ENCODE measurements at regions not wholly inside any gene's neighbourhood (a gene's known extent, or its start where the extent isn't known, plus 50 kb on each side); places are given as distances from the start of the nearest gene placed in this dataset.

DNA sequence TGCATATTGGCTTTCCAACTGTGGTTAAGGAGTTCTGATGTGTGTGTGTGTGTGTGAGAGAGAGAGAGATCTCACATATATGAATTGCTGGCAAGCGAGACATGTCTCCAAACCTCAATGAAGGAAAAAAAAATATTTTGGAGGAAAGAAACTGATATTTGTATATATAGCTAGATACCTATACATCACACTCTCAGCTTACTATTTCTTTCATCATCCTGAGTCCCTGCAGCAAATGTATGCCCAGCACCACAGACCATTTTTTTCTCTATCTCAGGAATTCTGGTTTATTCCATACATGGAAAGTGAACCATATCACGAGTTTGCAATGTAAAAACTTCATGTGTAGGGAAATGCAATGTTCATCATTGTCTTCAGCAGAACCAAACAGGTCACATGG lies 68.9 kb downstream of the MTERF1 start:
- TF ChIP-seq MXD4 (CRISPR knock-in tag; IDR thresholded peaks at IDR 0.05; ENCODE audit: borderline replicate concordance) (no peak), TEAD4 (CRISPR knock-in tag; IDR thresholded peaks at IDR 0.05) (no peak), TCF7 (CRISPR knock-in tag; IDR thresholded peaks at IDR 0.05; ENCODE audit: low read depth) (no peak), USF2 (CRISPR knock-in tag; IDR thresholded peaks at IDR 0.05) (no peak), CTCF (IDR thresholded peaks at IDR 0.05) (no peak), CBFB (CRISPR knock-in tag; IDR thresholded peaks at IDR 0.05; ENCODE audit: low read depth) (no peak), MAX (CRISPR knock-in tag; IDR thresholded peaks at IDR 0.05) (no peak), ETV6 (CRISPR knock-in tag; IDR thresholded peaks at IDR 0.05) (no peak), NFYB (CRISPR knock-in tag; conservative IDR thresholded peaks at IDR 0.05; ENCODE audit: low read depth) (no peak), ZBTB21 (CRISPR knock-in tag; IDR thresholded peaks at IDR 0.05; ENCODE audit: borderline replicate concordance) (no peak), RELA (CRISPR knock-in tag; IDR thresholded peaks at IDR 0.05; ENCODE audit: borderline replicate concordance) (no peak), CREB1 (CRISPR knock-in tag; IDR thresholded peaks at IDR 0.05) (no peak), ZNF232 (CRISPR knock-in tag; IDR thresholded peaks at IDR 0.05) (no peak)
